Left lung (tissue), 4 donors: ENCODE measurements at regions not wholly inside any gene's neighbourhood (a gene's known extent, or its start where the extent isn't known, plus 50 kb on each side); places are given as distances from the start of the nearest gene placed in this dataset.

Experiments
- ATAC-seq: fragments of 200-7000 bp; cut with Tn5 transposase; one replicate; pipeline ENCODE4 v1.9.1; 2020; ENCODE audit warnings: moderate library complexity
- DNase-seq, 4 donors: peaks; one replicate each; pipeline ENCODE4 v3.0.0-alpha.2; 2013 to 2020
- H3K27ac ChIP-seq, 2 donors: fragments of 200-600 bp; sonication (generic) in 1 of 2; one replicate each; pipeline versions ENCODE4 v1.5.0 to v1.8.0; 2020 to 2021
- H3K27me3 ChIP-seq, 2 donors: fragments of 200-600 bp; sonication (generic) in 1 of 2; one replicate each; pipeline versions ENCODE4 v1.5.0 to v1.8.0; 2020 to 2021
- H3K36me3 ChIP-seq, 2 donors: fragments of 200-600 bp; sonication (generic) in 1 of 2; one replicate each; pipeline versions ENCODE4 v1.5.0 to v1.8.0; 2020 to 2021
- H3K4me1 ChIP-seq, 2 donors: fragments of 200-600 bp; one replicate each; pipeline ENCODE4 v1.8.0; 2021
- H3K4me3 ChIP-seq, 2 donors: fragments of 200-600 bp; sonication (generic) in 1 of 2; one replicate each; pipeline versions ENCODE4 v1.5.0 to v1.8.0; 2020 to 2021; ENCODE audit warnings: mild to moderate bottlenecking in 1 of 2
- H3K9me3 ChIP-seq, 2 donors: fragments of 200-600 bp; sonication (generic) in 1 of 2; one replicate each; pipeline versions ENCODE4 v1.5.0 to v1.8.0; 2020 to 2021
- intact Hi-C, 2 donors: fragments of 100-400 bp; cut with DNase I; formaldehyde crosslinking; loops; one replicate each; pipeline versions ENCODE4 v1.11.2 to v1.14.2; 2022
- TF ChIP-seq, protein P1 (sequence below), 2 donors: fragments of 200-600 bp; sonication (generic) in 1 of 2; IDR thresholded peaks; one replicate each; pipeline versions ENCODE4 v1.5.0 to v1.8.0; 2021; ENCODE audit warnings: antibody characterized with exemption in 2 of 2
- donor health status: DM: no; HTN: yes; CAD: no.
- donor health status: DM: no; HTN: no; CAD: no.

DNA sequence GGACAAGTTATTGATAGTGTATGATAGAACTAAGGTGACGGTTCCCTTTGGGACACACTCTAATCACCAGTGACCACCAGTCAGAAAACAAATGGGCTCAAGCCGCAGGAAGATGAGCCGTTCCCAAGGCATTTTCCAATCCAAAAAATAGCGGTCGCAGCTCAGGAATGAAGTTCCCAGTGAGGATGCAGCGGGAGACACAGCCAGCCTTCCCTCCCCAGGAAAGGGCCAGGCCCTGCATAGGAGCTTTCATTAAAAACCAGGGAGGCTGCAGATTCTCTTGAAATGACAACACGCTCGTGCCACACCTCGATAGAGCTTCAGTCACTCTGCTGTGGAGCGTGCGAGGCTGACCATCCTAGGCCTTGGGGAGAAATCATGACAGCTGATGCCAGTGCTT is 65.8 kb upstream of the WNT7B start:
- TF ChIP-seq, protein P1, sequence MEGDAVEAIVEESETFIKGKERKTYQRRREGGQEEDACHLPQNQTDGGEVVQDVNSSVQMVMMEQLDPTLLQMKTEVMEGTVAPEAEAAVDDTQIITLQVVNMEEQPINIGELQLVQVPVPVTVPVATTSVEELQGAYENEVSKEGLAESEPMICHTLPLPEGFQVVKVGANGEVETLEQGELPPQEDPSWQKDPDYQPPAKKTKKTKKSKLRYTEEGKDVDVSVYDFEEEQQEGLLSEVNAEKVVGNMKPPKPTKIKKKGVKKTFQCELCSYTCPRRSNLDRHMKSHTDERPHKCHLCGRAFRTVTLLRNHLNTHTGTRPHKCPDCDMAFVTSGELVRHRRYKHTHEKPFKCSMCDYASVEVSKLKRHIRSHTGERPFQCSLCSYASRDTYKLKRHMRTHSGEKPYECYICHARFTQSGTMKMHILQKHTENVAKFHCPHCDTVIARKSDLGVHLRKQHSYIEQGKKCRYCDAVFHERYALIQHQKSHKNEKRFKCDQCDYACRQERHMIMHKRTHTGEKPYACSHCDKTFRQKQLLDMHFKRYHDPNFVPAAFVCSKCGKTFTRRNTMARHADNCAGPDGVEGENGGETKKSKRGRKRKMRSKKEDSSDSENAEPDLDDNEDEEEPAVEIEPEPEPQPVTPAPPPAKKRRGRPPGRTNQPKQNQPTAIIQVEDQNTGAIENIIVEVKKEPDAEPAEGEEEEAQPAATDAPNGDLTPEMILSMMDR (IDR thresholded peaks at IDR 0.05), result no peak
- H3K4me1 ChIP-seq, result peaks cover 25 to 61% of the 10 kb centered on the region in 2 donors
- no peaks in the 10 kb centered on the region for H3K27me3 ChIP-seq
- H3K9me3 ChIP-seq, result no peaks in the 10 kb centered on the region
- H3K27ac ChIP-seq, result peak overlapping the region; percentile 89 to 94
- DNase-seq (no peak), ATAC-seq (no peak)
- no peaks in the 10 kb centered on the region for H3K36me3 ChIP-seq
- intact Hi-C loops, result no loop called here
- no peak overlapping the region for H3K4me3 ChIP-seq

DNA sequence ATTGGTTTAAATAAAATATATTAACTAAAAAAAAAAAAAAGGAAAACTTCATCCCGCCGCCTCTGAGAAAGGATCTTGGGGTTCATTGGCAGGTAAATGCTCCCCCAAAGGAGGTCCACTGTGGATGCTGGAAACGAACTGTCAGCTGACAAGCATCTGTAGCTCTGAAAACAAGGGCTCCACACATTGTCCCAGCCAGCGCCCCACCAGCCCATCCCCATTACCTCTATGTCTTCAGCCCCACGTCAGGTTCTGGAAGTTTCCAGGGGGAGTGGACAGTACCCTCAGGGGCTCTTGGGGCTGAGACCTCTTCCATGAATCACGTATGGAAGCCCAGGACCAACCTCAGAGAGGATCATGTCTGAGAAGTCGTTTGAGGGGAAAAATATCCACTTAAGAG is 66.4 kb upstream of the WNT7B start:
- peaks cover 25 to 66% of the 10 kb centered on the region in 2 donors for H3K4me1 ChIP-seq
- ATAC-seq (no peak), DNase-seq (peak in 1 of 4 donors; percentile 30)
- H3K27me3 ChIP-seq, result no peaks in the 10 kb centered on the region
- TF ChIP-seq, protein P1 (IDR thresholded peaks at IDR 0.05), result no peak
- no peaks in the 10 kb centered on the region for H3K36me3 ChIP-seq
- H3K4me3 ChIP-seq, result peak overlapping the region in 1 of 2 donors; percentile 58
- H3K27ac ChIP-seq, result peak overlapping the region; percentile 89 to 94
- intact Hi-C loops, result no loop called here
- no peaks in the 10 kb centered on the region for H3K9me3 ChIP-seq

DNA sequence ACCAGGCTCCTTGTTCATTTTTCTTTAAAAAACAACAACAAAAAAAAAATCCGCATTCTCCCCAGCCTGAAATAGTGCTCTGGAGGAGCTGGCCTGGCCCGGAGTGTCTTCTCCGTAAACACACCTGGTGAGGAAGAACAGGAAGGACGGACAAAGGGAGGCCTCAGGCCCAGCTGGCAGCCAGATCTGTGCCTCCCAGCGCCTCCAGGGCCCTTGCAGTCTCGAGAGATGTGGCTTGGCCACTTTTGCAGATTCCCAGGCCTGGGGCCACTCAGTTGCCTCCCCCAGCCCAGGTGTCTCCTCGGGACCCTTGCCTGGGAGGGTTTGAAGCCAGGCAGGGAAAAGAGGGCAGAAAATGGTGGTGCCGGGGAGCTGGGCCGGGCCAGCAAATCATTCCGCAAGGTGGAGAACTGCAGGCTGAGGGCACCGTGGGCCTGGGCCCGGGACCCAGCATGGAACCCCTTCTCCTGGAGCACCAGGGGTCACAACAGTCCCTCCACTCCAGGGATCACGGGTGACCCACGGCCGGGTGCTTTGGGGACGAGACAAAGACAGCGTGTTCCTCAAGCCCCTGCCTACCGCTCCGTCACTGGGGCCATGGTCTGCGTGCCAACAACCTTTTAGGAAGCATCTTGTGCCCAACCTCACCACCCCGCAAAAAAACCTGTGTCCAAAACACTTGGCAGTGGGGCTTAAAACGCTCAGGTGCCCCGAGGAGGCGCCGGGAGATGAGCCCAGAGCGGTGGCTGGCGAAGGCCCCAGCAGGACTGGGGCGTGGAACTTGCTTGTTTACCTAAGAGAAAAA is 67.1 kb upstream of the WNT7B start:
- Histone ChIP-seq H3K36me3 (no peaks in the 10 kb centered on the region), H3K27ac (peak overlapping the region; percentile 89 to 94), H3K4me1 (peaks cover 25 to 71% of the 10 kb centered on the region in 2 donors), H3K4me3 (peak overlapping the region; percentile 51 to 58), H3K27me3 (no peaks in the 10 kb centered on the region), H3K9me3 (no peaks in the 10 kb centered on the region)
- intact Hi-C loops, result no loop called here
- TF ChIP-seq, protein P1 (IDR thresholded peaks at IDR 0.05), result no peak
- DNase-seq (peak in 1 of 4 donors; percentile 49), ATAC-seq (peak; percentile 59)

DNA sequence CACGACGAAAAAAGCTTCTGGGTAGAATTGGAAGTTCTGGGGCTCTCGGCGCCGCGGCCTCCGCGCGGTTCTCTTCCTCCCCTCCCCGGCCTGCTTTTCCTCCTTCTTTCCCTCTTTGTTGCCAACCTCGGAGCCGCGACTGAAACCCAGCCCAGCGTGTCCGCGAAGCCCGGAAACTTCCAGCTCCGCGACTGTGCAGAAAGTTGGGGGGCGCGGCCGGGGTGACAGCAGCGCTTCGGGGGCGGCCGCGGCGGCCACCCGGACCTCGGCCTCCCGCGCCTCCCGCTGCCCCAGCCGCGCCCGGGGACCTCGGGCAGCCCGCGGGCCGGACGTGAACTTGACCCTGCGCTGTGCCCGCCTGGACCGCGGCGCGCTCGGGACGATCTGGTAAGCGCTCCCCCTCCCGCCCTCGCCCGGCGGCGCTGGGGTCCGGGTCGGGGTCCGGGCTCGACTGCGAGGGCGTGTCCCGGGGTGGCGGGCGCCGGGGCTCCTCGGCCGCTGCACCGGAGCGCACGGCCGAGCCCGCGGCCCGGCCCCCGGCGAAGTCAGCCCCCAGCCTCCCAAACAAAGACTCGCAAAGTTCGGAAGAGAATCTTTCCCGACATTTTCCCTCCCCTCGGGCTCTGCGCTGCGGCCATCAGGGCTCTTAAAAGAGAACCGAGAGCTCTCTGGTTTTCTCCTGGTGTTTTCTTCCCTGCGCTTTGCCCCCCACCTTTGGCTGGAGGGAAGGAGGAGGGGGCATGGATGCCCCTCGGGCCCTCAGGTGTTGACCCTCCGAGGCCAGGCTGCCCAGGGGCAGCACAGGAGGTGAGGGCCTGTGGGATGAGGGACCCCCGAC is 67.9 kb upstream of the WNT7B start:
- no peaks in the 10 kb centered on the region for H3K27me3 ChIP-seq
- peak overlapping the region; percentile 51 to 58 for H3K4me3 ChIP-seq
- intact Hi-C loops, result no loop called here
- ATAC-seq (peak; percentile 38), DNase-seq (peak in 2 of 4 donors; percentile 41 to 91)
- H3K27ac ChIP-seq, result peak overlapping the region; percentile 89 to 94
- TF ChIP-seq, protein P1 (IDR thresholded peaks at IDR 0.05), result no peak
- H3K9me3 ChIP-seq, result no peaks in the 10 kb centered on the region
- H3K36me3 ChIP-seq, result no peaks in the 10 kb centered on the region
- peaks cover 25 to 74% of the 10 kb centered on the region in 2 donors for H3K4me1 ChIP-seq
